Upper lobe of right lung (tissue), 1 donor: ENCODE measurements at regions not wholly inside any gene's neighbourhood (a gene's known extent, or its start where the extent isn't known, plus 50 kb on each side); places are given as distances from the start of the nearest gene placed in this dataset.

ENCODE experiments used
- ATAC-seq: fragments of 200-7000 bp; cut with Tn5 transposase; one replicate; pipeline ENCODE4 v1.9.1; 2020; ENCODE audit warnings: mild to moderate bottlenecking, moderate library complexity
- DNase-seq: peaks from one replicate; pipeline ENCODE4 v3.0.0-alpha.2; 2020
- H3K27ac ChIP-seq: fragments of 200-600 bp; one replicate; pipeline ENCODE4 v1.8.0; 2022
- H3K27me3 ChIP-seq: fragments of 200-600 bp; one replicate; pipeline ENCODE4 v1.8.0; 2022; ENCODE audit warnings: mild to moderate bottlenecking
- H3K36me3 ChIP-seq: fragments of 200-600 bp; one replicate; pipeline ENCODE4 v1.8.0; 2022
- H3K4me1 ChIP-seq: fragments of 200-600 bp; one replicate; pipeline ENCODE4 v1.8.0; 2022
- H3K4me3 ChIP-seq: fragments of 200-600 bp; one replicate; pipeline ENCODE4 v1.8.0; 2022; ENCODE audit warnings: mild to moderate bottlenecking
- H3K9me3 ChIP-seq: fragments of 200-600 bp; one replicate; pipeline ENCODE4 v1.8.0; 2022
- intact Hi-C: fragments of 100-400 bp; cut with DNase I; formaldehyde crosslinking; loops from one replicate; pipeline ENCODE4 v1.11.0; 2022
- TF ChIP-seq, protein P1 (sequence below): fragments of 200-600 bp; IDR thresholded peaks from one replicate; pipeline ENCODE4 v1.8.0; 2022; ENCODE audit warnings: antibody characterized with exemption
- donor health status: DM: no; HTN: yes; CAD: no; lungs with severe emphysema.

DNA sequence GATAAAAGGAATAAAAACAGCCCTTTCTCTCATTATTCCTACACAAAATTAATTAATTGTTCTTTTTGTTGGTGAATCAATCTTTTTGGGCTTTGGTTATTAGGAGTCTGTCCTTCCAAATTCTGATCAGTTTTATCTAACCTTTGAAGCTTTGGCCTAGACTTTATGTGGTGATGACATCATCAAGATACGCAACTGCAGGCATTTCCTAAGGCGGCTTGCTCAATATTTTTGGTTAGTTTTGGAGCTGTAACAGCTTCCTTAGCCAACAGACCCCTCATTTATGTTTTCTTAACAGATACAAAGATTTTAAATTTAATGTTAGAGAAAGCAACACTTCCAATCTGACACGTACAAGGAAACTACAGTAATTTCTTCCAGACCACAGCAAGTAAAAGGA lies 87.8 kb upstream of the PDE3A start:
- Histone ChIP-seq H3K36me3 (no peaks in the 10 kb centered on the region), H3K4me3 (no peak overlapping the region), H3K27ac (no peak overlapping the region), H3K27me3 (no peaks in the 10 kb centered on the region), H3K4me1 (no peaks in the 10 kb centered on the region), H3K9me3 (no peaks in the 10 kb centered on the region)
- DNase-seq, result no peak
- intact Hi-C loops, result no loop called here
- no peak for ATAC-seq
- TF ChIP-seq, protein P1, sequence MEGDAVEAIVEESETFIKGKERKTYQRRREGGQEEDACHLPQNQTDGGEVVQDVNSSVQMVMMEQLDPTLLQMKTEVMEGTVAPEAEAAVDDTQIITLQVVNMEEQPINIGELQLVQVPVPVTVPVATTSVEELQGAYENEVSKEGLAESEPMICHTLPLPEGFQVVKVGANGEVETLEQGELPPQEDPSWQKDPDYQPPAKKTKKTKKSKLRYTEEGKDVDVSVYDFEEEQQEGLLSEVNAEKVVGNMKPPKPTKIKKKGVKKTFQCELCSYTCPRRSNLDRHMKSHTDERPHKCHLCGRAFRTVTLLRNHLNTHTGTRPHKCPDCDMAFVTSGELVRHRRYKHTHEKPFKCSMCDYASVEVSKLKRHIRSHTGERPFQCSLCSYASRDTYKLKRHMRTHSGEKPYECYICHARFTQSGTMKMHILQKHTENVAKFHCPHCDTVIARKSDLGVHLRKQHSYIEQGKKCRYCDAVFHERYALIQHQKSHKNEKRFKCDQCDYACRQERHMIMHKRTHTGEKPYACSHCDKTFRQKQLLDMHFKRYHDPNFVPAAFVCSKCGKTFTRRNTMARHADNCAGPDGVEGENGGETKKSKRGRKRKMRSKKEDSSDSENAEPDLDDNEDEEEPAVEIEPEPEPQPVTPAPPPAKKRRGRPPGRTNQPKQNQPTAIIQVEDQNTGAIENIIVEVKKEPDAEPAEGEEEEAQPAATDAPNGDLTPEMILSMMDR, result no peak

DNA sequence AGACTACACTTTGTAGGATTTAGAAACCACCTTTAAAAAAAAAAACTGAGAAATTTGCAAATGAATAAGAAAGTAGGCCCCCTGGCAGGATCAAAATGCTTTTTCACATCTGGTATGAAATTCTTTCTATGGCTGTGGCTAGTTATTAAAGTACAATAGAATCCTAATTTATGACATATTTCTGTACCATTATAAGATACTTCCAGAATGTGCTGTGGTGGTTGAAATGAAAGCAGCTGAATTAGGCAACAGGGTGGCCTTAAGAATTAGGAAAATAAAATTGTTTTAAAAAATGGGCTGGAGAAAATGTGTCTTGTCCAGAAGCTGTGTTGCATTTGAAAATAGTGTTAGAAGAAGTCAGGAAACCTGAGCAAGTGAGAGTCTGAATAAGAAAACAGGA lies 85.9 kb upstream of the PDE3A start:
- TF ChIP-seq, protein P1, result no peak
- no peaks in the 10 kb centered on the region for H3K9me3 ChIP-seq
- DNase-seq (no peak), ATAC-seq (no peak)
- no peaks in the 10 kb centered on the region for H3K36me3 ChIP-seq
- no peak overlapping the region for H3K27ac ChIP-seq
- no peaks in the 10 kb centered on the region for H3K27me3 ChIP-seq
- H3K4me1 ChIP-seq, result no peaks in the 10 kb centered on the region
- intact Hi-C loops, result no loop called here
- H3K4me3 ChIP-seq, result no peak overlapping the region

DNA sequence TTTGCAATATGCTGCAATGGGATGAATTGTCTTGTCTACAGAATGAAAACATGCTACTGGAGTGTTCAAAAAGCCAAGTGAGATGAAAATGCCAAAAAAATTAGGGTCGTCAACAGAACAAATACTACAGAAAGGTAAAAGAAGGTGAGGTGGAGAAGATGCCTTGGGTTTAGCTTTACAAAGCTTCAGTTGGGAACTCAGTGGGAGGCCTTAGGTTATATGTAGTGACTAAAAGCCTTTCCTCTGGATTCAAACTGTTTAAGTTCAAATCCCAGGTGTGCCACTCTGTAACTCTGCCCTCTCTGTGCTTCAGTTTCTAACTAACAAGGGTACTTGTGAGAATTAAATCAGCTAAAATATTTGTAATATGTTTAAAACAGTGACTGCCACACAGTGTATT lies 84.9 kb upstream of the PDE3A start:
- ATAC-seq, result no peak
- no peaks in the 10 kb centered on the region for H3K27me3 ChIP-seq
- intact Hi-C loops, result no loop called here
- H3K9me3 ChIP-seq, result no peaks in the 10 kb centered on the region
- H3K27ac ChIP-seq, result no peak overlapping the region
- H3K4me1 ChIP-seq, result no peaks in the 10 kb centered on the region
- TF ChIP-seq, protein P1, result no peak
- no peaks in the 10 kb centered on the region for H3K36me3 ChIP-seq
- H3K4me3 ChIP-seq, result no peak overlapping the region
- no peak for DNase-seq

DNA sequence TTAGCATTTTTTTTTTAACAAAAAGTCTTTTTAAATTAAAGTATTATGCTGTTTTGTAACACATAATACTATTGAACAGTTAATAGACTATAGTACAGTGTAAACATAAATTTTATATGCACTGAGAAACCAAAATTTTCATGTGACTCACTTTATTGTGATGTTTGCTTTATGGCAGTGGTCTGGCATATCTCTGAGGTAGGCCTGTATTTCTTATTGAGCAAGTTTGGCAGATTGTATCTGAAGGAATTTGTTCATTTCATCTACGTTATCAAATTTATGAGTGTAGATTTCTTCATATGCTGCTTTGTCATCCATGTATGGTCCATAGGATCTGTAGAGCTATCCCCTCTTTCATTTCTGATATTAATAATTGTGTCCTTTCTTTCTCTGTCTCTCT lies 78.8 kb upstream of the PDE3A start:
- DNase-seq (no peak), ATAC-seq (no peak)
- H3K4me3 ChIP-seq, result no peak overlapping the region
- no peaks in the 10 kb centered on the region for H3K27me3 ChIP-seq
- no peaks in the 10 kb centered on the region for H3K36me3 ChIP-seq
- H3K4me1 ChIP-seq, result no peaks in the 10 kb centered on the region
- intact Hi-C loops, result no loop called here
- TF ChIP-seq, protein P1, result no peak
- H3K27ac ChIP-seq, result no peak overlapping the region
- no peaks in the 10 kb centered on the region for H3K9me3 ChIP-seq

DNA sequence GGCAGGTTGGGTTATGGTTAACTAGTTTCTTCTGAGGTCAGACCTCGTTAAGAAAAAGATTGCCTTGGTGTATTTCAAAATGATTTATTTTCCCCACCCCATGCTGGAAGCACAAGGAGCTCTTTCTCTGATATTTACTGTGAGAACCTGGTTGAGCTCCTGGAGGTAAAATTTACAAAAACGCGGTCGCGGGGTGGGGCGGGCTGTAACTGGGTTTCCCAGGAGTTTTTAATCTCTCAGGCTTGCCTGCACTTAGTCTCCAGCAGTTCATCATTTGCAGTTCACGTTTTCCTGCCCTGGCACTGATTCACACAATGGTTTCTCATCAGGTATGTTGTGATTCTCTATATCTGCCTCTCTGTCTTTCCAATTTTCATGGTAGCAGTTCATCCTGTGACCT lies 67.9 kb upstream of the PDE3A start:
- H3K4me1 ChIP-seq, result no peaks in the 10 kb centered on the region
- no peak overlapping the region for H3K4me3 ChIP-seq
- H3K27ac ChIP-seq, result no peak overlapping the region
- no peak for ATAC-seq
- no peaks in the 10 kb centered on the region for H3K36me3 ChIP-seq
- TF ChIP-seq, protein P1, result no peak
- intact Hi-C loops, result no loop called here
- H3K27me3 ChIP-seq, result no peaks in the 10 kb centered on the region
- peaks cover 7% of the 10 kb centered on the region for H3K9me3 ChIP-seq
- no peak for DNase-seq

DNA sequence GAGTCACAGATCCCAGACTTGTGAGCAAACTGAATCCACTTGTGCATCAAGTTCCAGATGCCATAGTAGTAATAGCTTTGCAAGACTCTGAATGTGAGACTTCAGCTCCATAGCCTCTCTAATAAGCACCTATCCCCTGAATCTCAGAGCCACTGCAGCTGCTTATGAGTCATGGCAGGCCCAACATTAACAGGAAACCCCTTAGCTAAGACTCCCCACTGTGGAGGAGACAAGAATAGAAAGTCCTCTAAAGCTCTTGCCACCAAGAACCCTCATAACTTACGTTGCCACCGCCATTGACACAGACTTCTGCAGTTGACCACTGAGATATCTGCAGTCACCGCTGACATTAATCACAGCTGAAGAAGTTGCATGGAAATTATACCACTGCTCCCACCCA lies 62.9 kb upstream of the PDE3A start:
- H3K27me3 ChIP-seq, result no peaks in the 10 kb centered on the region
- H3K9me3 ChIP-seq, result peaks cover 11% of the 10 kb centered on the region
- TF ChIP-seq, protein P1, result no peak
- H3K4me3 ChIP-seq, result no peak overlapping the region
- intact Hi-C loops, result no loop called here
- ATAC-seq (no peak), DNase-seq (no peak)
- no peak overlapping the region for H3K27ac ChIP-seq
- no peaks in the 10 kb centered on the region for H3K4me1 ChIP-seq
- H3K36me3 ChIP-seq, result no peaks in the 10 kb centered on the region
